Hepatocyte (in vitro differentiated cells): ENCODE measurements at regions not wholly inside any gene's neighbourhood (a gene's known extent, or its start where the extent isn't known, plus 50 kb on each side); places are given as distances from the start of the nearest gene placed in this dataset.

Experiments
- DNase-seq: peaks from one replicate; pipeline ENCODE4 v3.0.0-alpha.2; 2016; ENCODE audit warnings: low spot score
- H2AFZ ChIP-seq: fragments of 200-600 bp; sonication (generic); 2 replicates; pipeline ENCODE4 v1.6.0; 2016; ENCODE audit warnings: antibody characterized with exemption, mild to moderate bottlenecking
- H3K27ac ChIP-seq: fragments of 200-600 bp; sonication (generic); 2 replicates; pipeline ENCODE4 v1.5.1; 2016; ENCODE audit warnings: mild to moderate bottlenecking
- H3K27me3 ChIP-seq: fragments of 200-600 bp; sonication (generic); 2 replicates; pipeline ENCODE4 v1.6.1; 2016
- H3K36me3 ChIP-seq: fragments of 200-600 bp; sonication (generic); replicated peaks from 2 replicates; pipeline ENCODE4 v1.5.1; 2016; ENCODE audit warnings: low read depth; ENCODE audit not compliant: insufficient read depth
- H3K4me1 ChIP-seq: fragments of 200-600 bp; sonication (generic); 2 replicates; pipeline ENCODE4 v1.5.1; 2016; ENCODE audit warnings: mild to moderate bottlenecking, moderate library complexity; ENCODE audit not compliant: insufficient read depth
- H3K4me2 ChIP-seq: fragments of 200-600 bp; sonication (generic); 2 replicates; pipeline ENCODE4 v1.6.0; 2016
- H3K4me3 ChIP-seq: fragments of 200-600 bp; sonication (generic); 2 replicates; pipeline ENCODE4 v1.5.1; 2016; ENCODE audit warnings: mild to moderate bottlenecking
- H3K79me2 ChIP-seq: fragments of 200-600 bp; sonication (generic); 2 replicates; pipeline ENCODE4 v1.6.0; 2017; ENCODE audit warnings: mild to moderate bottlenecking
- H3K9me2 ChIP-seq: fragments of 200-600 bp; sonication (generic); replicated peaks from 2 replicates; pipeline ENCODE4 v1.6.0; 2017; ENCODE audit warnings: mild to moderate bottlenecking; ENCODE audit not compliant: insufficient read depth
- H3K9me3 ChIP-seq: fragments of 200-600 bp; sonication (generic); 2 replicates; pipeline ENCODE4 v1.5.1; 2016; ENCODE audit warnings: low read depth, mild to moderate bottlenecking
- H4K20me1 ChIP-seq: fragments of 200-600 bp; sonication (generic); 2 replicates; pipeline ENCODE4 v1.6.0; 2016; ENCODE audit warnings: mild to moderate bottlenecking; ENCODE audit not compliant: insufficient read depth, poor library complexity, severe bottlenecking
- EZH2 ChIP-seq: fragments of 200-600 bp; sonication (generic); IDR thresholded peaks from 2 replicates; pipeline ENCODE4 v1.6.1; 2016; ENCODE audit warnings: antibody characterized with exemption, mild to moderate bottlenecking, borderline replicate concordance
- EZH2phosphoT487 ChIP-seq: fragments of 200-600 bp; sonication (generic); IDR thresholded peaks from one replicate; pipeline ENCODE4 v1.6.1; 2018; ENCODE audit warnings: antibody characterized with exemption, mild to moderate bottlenecking, low read depth, moderate library complexity; ENCODE audit not compliant: unreplicated experiment, severe bottlenecking
- WGBS: methylation state at CpG from one replicate; pipeline ENCODE4 v1.1.6; 2016; ENCODE audit warnings: low lambda C conversion rate; ENCODE audit errors: missing lambda C conversion rate; 5-methylcytosine and 5-hydroxymethylcytosine counted together
- TF ChIP-seq, protein P1 (sequence below): fragments of 200-600 bp; sonication (generic); IDR thresholded peaks from 2 replicates; pipeline ENCODE4 v1.5.1; 2016; ENCODE audit warnings: antibody characterized with exemption, mild to moderate bottlenecking; ENCODE audit not compliant: poor library complexity

DNA sequence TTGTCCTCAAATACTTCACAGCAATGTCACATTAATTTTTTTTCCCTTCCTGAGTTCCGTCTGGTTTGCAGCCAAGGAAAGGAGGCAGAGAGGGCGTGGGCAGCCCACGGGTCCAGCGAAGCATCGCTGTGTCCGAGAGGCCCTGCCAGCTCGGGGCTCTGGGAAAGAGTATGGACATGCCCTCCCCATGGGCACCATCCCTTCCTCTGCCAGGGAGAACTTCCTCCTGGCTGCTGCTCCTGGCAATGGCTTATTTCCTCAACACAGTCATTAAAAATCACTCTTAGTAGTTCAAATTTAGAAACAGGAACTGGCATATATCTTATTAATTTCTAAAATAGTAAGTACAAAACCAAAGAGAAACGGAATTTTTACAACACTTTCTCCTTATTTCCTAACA, 115.4 kb downstream of the RIPK4 start:
- no peaks in the 10 kb centered on the region for H3K9me2 ChIP-seq
- no peak overlapping the region for H3K4me2 ChIP-seq
- TF ChIP-seq EZH2 (no peak), EZH2phosphoT487 (no peak)
- TF ChIP-seq, protein P1, sequence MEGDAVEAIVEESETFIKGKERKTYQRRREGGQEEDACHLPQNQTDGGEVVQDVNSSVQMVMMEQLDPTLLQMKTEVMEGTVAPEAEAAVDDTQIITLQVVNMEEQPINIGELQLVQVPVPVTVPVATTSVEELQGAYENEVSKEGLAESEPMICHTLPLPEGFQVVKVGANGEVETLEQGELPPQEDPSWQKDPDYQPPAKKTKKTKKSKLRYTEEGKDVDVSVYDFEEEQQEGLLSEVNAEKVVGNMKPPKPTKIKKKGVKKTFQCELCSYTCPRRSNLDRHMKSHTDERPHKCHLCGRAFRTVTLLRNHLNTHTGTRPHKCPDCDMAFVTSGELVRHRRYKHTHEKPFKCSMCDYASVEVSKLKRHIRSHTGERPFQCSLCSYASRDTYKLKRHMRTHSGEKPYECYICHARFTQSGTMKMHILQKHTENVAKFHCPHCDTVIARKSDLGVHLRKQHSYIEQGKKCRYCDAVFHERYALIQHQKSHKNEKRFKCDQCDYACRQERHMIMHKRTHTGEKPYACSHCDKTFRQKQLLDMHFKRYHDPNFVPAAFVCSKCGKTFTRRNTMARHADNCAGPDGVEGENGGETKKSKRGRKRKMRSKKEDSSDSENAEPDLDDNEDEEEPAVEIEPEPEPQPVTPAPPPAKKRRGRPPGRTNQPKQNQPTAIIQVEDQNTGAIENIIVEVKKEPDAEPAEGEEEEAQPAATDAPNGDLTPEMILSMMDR, result no peak
- no peaks in the 10 kb centered on the region for H3K9me3 ChIP-seq
- H3K27ac ChIP-seq, result no peak overlapping the region
- H3K4me1 ChIP-seq, result peaks cover 8% of the 10 kb centered on the region
- no peak for DNase-seq
- WGBS, result 94% methylated on average over 8 of the region's 8 CpGs
- H3K4me3 ChIP-seq, result no peak overlapping the region
- H2AFZ ChIP-seq, result no peak overlapping the region
- H4K20me1 ChIP-seq, result no peaks in the 10 kb centered on the region
- no peaks in the 10 kb centered on the region for H3K79me2 ChIP-seq
- H3K27me3 ChIP-seq, result no peaks in the 10 kb centered on the region
- H3K36me3 ChIP-seq, result no peaks in the 10 kb centered on the region

DNA sequence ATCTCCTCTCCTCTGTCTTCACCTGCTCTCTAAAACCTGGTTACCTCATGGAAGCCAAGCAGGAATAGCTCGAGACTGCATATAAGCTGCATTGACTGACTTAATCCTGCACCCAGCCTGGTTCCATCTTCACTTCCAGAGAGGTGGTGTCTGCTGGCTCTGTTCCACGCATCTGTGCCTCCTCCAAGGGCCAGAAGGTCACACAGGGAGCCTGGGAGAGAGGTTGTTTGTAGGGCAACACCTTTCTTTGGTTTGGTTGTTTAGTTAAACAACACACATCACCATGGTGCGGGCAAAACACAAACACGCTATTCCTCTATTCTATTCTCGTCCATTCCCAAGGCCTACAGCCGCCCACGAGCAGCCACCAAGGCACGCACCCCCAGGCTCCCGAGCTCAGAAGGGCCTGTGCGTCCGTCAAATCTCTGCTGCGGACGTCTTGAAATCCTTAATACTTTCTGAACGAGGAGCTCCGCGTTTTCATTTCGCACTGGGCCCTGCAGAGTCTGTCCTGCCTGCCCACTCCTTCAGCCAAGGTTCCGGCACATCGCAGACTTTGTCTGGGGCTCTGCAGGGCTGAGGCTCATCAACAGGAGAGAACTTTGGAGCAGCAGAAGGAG, 116.2 kb downstream of the RIPK4 start:
- no peaks in the 10 kb centered on the region for H3K36me3 ChIP-seq
- no peaks in the 10 kb centered on the region for H3K9me2 ChIP-seq
- no peaks in the 10 kb centered on the region for H4K20me1 ChIP-seq
- H2AFZ ChIP-seq, result no peak overlapping the region
- no peaks in the 10 kb centered on the region for H3K27me3 ChIP-seq
- H3K79me2 ChIP-seq, result no peaks in the 10 kb centered on the region
- TF ChIP-seq, protein P1, result no peak
- no peak for TF ChIP-seq EZH2phosphoT487
- no peak for TF ChIP-seq EZH2
- WGBS, result 93% methylated on average over 19 of the region's 19 CpGs
- no peak overlapping the region for H3K27ac ChIP-seq
- H3K4me1 ChIP-seq, result peaks cover 8% of the 10 kb centered on the region
- DNase-seq, result no peak
- H3K4me2 ChIP-seq, result no peak overlapping the region
- no peak overlapping the region for H3K4me3 ChIP-seq
- no peaks in the 10 kb centered on the region for H3K9me3 ChIP-seq

DNA sequence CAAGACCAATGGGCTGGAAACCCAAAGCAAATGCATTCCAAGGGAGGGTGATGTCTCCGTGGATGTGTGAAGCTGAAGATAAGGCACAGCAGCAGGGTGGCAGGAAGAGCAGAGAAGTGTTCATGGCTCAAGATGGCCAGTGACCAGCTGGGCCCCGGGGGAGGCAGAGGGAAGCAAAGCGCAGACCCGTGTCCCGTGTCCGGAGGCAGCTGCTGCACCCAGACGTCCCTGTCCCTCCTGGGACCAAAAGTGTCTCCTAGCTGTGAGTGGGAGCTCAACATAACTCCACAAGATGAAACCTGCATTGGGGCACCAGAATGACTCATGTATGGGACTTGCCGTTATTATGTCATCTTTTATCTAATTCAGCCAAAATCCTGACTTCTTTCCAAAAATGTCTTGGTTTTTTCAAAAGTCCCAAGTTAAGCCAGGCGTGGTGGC, 118.2 kb downstream of the RIPK4 start:
- Histone ChIP-seq H3K9me3 (no peaks in the 10 kb centered on the region), H2AFZ (no peak overlapping the region), H3K4me1 (peaks cover under 1% of the 10 kb centered on the region), H3K4me3 (no peak overlapping the region), H3K36me3 (no peaks in the 10 kb centered on the region), H3K9me2 (no peaks in the 10 kb centered on the region), H3K27ac (no peak overlapping the region), H3K27me3 (no peaks in the 10 kb centered on the region), H3K4me2 (no peak overlapping the region), H4K20me1 (no peaks in the 10 kb centered on the region), H3K79me2 (no peaks in the 10 kb centered on the region)
- 76% methylated on average over 9 of the region's 9 CpGs for WGBS
- DNase-seq, result no peak
- no peak for TF ChIP-seq EZH2
- TF ChIP-seq, protein P1, result no peak
- TF ChIP-seq EZH2phosphoT487, result no peak
